ENCODE measurements at regions not wholly inside any gene's neighbourhood (a gene's known extent, or its start where the extent isn't known, plus 50 kb on each side); places are given as distances from the start of the nearest gene placed in this dataset.
"Not testable (repeated sequence)": the region's sequence is repeated elsewhere in the genome, so short reads cannot be mapped to it uniquely, and the experiment has no call there.

DNA sequence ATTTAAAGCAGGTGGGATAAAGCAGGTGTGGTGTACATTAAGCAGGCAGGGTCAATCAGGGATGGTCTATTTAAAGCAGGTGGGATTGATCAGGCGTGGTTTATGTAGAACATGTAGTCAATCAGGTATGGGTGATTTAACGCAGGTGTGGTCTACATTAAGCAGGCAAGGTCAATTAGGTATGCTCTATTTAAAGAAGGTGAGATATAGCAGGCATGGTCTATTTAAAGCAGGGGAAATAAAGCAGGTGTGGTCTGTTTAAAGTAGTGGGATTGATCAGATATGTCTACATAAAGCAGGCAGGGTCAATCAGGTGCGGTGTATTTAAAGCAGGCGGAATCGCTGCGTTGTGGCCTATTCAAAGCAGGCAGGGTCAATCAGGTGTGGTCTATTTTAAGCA, 88.6 kb upstream of the MXRA5 start:
- DNase-seq, result no peak

DNA sequence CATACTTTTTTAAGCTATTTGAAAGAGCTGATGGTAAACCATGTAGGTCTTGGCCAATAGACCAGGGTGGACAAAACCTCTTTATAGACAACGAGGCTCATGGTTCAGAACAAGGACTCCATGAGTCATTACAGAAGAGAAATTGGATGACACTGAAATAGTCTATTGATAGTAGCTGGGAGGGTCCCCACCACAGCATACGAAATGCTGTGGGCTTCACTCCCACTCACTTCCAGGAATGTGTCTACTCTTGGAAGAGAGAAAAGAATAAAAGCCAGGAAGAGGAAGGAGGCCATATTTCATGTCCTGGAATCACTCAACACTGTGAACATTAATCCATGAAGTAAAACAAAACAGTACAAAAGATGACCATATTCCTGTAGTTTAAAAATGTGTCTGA, 82.3 kb upstream of the MXRA5 start:
- DNase-seq, result no peak

DNA sequence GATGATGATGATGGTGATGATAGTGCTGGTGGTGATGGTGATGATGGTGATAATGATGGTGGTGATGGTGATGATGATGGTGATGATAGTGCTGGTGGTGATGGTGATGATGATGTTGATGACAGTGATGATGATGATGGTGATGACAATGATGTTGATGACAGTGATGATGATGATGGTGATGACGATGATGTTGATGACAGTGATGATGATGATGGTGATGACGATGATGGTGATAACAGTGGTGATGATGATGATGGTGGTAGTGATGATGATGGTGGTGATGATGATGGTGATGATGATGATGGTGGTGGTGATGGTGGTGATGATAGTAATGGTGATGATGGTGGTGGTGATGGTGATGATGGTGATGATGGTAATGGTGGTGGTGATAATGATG, 80.1 kb upstream of the MXRA5 start:
- DNase-seq, result no peak

DNA sequence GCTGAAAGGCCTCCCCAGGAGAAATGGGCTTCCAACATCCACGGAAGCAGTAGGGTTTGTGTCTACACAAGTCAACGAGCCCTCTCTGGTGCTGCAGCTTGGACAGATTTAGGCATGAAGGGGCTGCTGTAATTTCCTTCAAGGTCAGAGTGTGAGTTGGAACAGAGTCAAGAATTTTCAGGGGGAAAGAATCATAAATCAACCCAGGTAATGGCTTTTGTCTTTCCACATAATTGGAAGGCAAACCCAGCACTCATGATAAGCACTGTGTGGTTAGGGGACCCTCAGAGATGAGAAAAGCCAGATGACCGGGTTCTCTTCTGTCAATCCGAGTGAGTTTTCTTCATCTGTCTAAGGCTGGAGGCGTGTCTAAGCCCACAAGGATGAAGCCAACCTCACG, 78.6 kb upstream of the MXRA5 start:
- DNase-seq, result no peak

DNA sequence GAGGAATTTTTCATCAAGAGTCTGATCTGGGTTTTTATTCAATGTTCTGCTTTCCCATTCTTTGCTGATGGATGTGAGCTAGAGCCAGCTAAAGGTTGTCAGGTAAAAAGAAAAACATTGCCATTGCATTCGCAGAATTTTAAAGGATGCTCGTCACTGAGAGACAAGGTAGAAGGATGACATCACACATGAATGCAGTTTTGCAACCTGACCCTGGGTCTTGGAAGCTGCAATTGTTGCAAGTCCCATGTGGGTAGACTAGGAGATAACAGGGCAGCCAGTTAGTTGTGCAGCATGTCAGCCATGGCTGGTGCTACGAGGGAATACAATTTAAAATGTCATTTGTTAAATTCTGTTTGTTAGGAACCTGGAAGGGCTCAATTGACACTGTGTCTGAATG, 73.9 kb upstream of the MXRA5 start:
- no peak for DNase-seq

DNA sequence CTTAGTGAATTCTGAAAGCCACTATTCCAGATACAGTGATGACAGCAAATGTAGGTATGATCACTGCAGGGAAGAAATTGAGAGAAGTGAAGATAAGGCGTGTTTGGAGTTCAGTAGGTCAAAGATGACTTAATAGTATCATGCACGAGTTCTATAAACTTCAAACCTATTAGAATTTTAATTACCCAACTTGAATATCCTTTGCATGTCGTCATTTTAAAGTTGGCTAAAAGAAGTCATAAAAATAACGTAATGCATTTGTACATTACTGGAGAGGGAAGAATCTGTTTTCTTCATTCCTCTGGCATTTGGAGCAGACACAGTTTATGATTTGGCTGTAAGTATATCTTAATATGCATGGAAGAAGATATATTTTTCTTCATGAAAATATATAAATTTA, 68.6 kb upstream of the MXRA5 start:
- no peak for DNase-seq

DNA sequence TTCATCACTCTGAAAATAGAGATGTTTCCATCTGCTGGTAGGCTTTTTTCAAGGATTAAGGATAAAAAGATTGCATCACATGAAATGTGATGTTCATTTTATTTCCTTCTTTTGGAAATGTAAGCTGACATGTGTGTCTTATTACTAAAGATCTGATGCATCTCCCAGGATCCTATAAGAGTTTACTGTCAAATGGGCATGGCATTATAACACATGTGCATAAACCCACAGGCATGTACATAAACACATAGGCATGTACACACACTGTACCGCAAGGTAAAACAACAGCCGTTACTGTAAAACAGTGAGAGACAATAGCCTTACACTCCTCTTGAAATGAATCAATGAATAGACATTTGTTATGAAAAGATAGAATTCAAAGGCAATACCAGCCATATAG, 65.2 kb upstream of the MXRA5 start:
- DNase-seq, result not testable (repeated sequence)

DNA sequence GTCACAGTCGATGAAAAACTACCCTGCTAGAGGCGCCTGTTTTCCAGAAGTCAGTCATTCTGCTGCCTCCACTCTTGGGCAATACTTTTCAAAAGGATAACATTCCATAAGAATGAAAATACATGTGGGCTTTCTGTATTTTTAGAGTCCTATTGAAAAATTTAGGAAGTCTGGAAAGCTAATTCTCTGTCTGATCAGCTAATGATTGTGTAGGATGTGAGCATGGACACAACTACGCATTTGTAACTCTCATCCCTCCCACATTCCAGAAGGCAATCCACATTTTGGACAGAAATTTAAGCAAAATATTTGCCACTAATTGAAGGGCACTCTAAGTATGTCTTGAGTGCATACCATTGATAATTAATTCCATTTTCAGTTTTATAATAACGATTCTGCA, 63.5 kb upstream of the MXRA5 start:
- not testable (repeated sequence) for DNase-seq

DNA sequence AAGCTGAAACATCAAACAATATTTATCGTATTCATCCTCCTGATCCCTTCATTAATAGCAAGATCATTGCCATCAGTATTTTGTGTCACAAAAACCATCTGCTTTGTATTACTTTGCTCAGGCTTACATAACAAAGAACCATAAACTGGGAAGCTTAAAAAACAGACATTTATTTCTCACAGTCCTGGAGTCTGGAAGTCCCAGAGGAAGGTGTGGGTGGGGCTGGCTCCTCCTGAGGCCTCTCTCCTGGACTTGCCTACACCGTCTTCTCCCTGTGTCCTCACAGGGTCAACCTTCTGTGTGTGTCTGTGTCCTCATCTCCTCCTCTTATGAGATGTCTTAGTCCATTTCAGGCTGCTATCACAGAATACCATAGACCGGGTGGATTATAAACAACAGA, 61.3 kb upstream of the MXRA5 start:
- no peak for DNase-seq

DNA sequence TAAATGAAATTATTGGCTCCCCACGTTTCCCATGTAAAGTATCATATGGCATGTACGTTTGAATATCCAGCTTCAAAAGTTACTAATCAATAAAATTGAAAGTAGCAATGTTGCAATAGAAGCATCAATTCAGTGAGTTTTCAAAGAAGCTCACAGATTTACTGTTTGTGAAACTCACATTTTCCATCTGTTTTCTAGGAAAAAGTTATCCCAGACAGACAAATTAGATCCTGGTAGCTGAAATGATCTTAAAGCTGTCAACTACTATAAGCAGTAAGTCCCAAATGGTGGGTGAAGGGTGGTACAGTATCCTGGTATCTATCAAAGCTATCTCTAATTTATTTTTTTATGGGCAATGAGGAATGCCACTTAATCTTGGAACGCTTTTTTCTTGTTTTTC, 60.7 kb upstream of the MXRA5 start:
- DNase-seq, result no peak

DNA sequence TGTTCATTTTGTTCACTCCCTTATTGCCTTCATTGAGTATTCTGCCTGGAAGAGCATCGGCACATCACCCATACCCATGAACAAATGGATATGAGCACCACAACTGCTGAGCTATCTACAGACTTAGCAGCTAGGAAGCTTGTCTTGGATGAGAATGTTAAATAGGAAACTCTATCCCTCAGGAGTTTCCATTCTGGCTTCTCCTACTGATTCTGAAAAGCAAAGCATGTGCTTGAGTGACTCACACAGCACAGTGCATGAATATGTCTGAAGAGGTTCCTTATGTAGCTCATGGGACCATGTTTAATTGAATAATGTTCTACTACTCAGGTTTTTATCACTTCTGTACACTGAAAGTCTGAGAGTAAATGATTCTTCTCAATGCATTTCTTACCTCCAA, 57.3 kb upstream of the MXRA5 start:
- no peak for DNase-seq

All from activated CD4-positive, alpha-beta T cell treated with anti-CD3 and anti-CD28 coated beads, Interleukin-2, amount 50 U/mL, for 16 hours (primary cell).